DND-41 (cell line): ENCODE measurements at regions not wholly inside any gene's neighbourhood (a gene's known extent, or its start where the extent isn't known, plus 50 kb on each side); places are given as distances from the start of the nearest gene placed in this dataset.

Experiments used
- ATAC-seq: fragments of 200-7000 bp; cut with Tn5 transposase; 3 replicates; pipeline ENCODE4 v1.9.1; 2021; ENCODE audit warnings: low read depth; ENCODE audit not compliant: insufficient read depth
- DNase-seq: peaks from one replicate; pipeline ENCODE4 v3.0.0-alpha.2; 2020
- H2AFZ ChIP-seq: 2 replicates; pipeline ENCODE4 v1.6.0; 2012; ENCODE audit warnings: low read depth, low read length
- H3K27ac ChIP-seq: 2 replicates; pipeline ENCODE4 v1.5.1; 2012; ENCODE audit warnings: low read length, inconsistent platforms
- H3K27me3 ChIP-seq: fragments of 200-600 bp; sonication (generic); 2 replicates; pipeline ENCODE4 v1.6.0; 2012; ENCODE audit warnings: low read length, mild to moderate bottlenecking, inconsistent platforms; ENCODE audit not compliant: insufficient read depth, poor library complexity
- H3K36me3 ChIP-seq: 2 replicates; pipeline ENCODE4 v1.5.1; 2012; ENCODE audit warnings: low read length, inconsistent platforms; ENCODE audit not compliant: insufficient read depth
- H3K4me1 ChIP-seq: 2 replicates; pipeline ENCODE4 v1.5.1; 2012; ENCODE audit warnings: mild to moderate bottlenecking, low read length; ENCODE audit not compliant: insufficient read depth
- H3K4me2 ChIP-seq: 2 replicates; pipeline ENCODE4 v1.6.0; 2012; ENCODE audit warnings: mild to moderate bottlenecking, moderate library complexity, low read length, inconsistent platforms; ENCODE audit not compliant: insufficient read depth
- H3K4me3 ChIP-seq, 2 experiments: fragments of 200-600 bp in 1 of 2; shearing (Covaris generic) in 1 of 2; 2 replicates each; pipeline ENCODE4 v1.5.1; 2012 to 2016; ENCODE audit warnings: inconsistent platforms in 2 of 2, low read length in 2 of 2, mild to moderate bottlenecking in 2 of 2, low read depth in 1 of 2, moderate library complexity in 1 of 2
- H3K79me2 ChIP-seq: 2 replicates; pipeline ENCODE4 v1.6.0; 2012; ENCODE audit warnings: low read length, inconsistent platforms; ENCODE audit not compliant: insufficient read depth
- H3K9ac ChIP-seq: 2 replicates; pipeline ENCODE4 v1.6.0; 2012; ENCODE audit warnings: low read depth, mild to moderate bottlenecking, inconsistent platforms, low read length, moderate library complexity
- H3K9me3 ChIP-seq: 2 replicates; pipeline ENCODE4 v1.5.1; 2012; ENCODE audit warnings: low read length, moderate library complexity, mild to moderate bottlenecking, inconsistent platforms; ENCODE audit not compliant: insufficient read depth, severe bottlenecking
- H4K20me1 ChIP-seq: 2 replicates; pipeline ENCODE4 v1.6.0; 2012; ENCODE audit warnings: low read length; ENCODE audit not compliant: insufficient read depth
- CTCF ChIP-seq: IDR thresholded peaks from 2 replicates; pipeline ENCODE4 v1.5.1; 2012; ENCODE audit warnings: borderline replicate concordance, low read length, moderate library complexity, mild to moderate bottlenecking; ENCODE audit not compliant: poor library complexity, severe bottlenecking; ENCODE audit errors: extremely low read depth
- EZH2 ChIP-seq: IDR thresholded peaks from 3 replicates; pipeline ENCODE4 v1.6.1; 2012; ENCODE audit warnings: borderline replicate concordance, low read depth, mild to moderate bottlenecking, moderate library complexity, low read length, inconsistent platforms; ENCODE audit not compliant: severe bottlenecking

- no peaks in the 10 kb centered on the region for H4K20me1 ChIP-seq
- no peak overlapping the region for H3K27ac ChIP-seq
- ATAC-seq: no peak
- no peaks in the 10 kb centered on the region for H3K36me3 ChIP-seq
- TF ChIP-seq CTCF: no peak
- H2AFZ ChIP-seq: no peak overlapping the region
- H3K9me3 ChIP-seq: no peaks in the 10 kb centered on the region
- H3K4me2 ChIP-seq: no peak overlapping the region
- DNase-seq: no peak
- H3K4me3 ChIP-seq: no peak overlapping the region
- H3K9ac ChIP-seq: no peak overlapping the region
- no peaks in the 10 kb centered on the region for H3K27me3 ChIP-seq
- H3K79me2 ChIP-seq: no peaks in the 10 kb centered on the region
- H3K4me1 ChIP-seq: no peaks in the 10 kb centered on the region
Measured at GRCh38 chr17:54063639-54064038, 240.9 kb downstream of the KIF2B start.

- Histone ChIP-seq H3K4me2 (no peak overlapping the region), H2AFZ (no peak overlapping the region), H3K4me3 (no peak overlapping the region), H4K20me1 (no peaks in the 10 kb centered on the region), H3K27ac (no peak overlapping the region), H3K27me3 (no peaks in the 10 kb centered on the region), H3K36me3 (no peaks in the 10 kb centered on the region), H3K9ac (no peak overlapping the region), H3K79me2 (no peaks in the 10 kb centered on the region), H3K9me3 (no peaks in the 10 kb centered on the region), H3K4me1 (no peaks in the 10 kb centered on the region)
- TF ChIP-seq CTCF (no peak), EZH2 (no peak)
- no peak for ATAC-seq
- no peak for DNase-seq
Measured at GRCh38 chr17:54085020-54085419, 262.3 kb downstream of the KIF2B start.

- H3K9ac ChIP-seq: no peak overlapping the region
- no peaks in the 10 kb centered on the region for H3K79me2 ChIP-seq
- DNase-seq (no peak), ATAC-seq (no peak)
- no peak overlapping the region for H2AFZ ChIP-seq
- no peaks in the 10 kb centered on the region for H3K36me3 ChIP-seq
- H3K27ac ChIP-seq: no peak overlapping the region
- no peak for TF ChIP-seq EZH2
- TF ChIP-seq CTCF: no peak
- no peak overlapping the region for H3K4me3 ChIP-seq
- no peaks in the 10 kb centered on the region for H3K9me3 ChIP-seq
- H3K4me2 ChIP-seq: no peak overlapping the region
- H3K4me1 ChIP-seq: no peaks in the 10 kb centered on the region
- no peaks in the 10 kb centered on the region for H3K27me3 ChIP-seq
- H4K20me1 ChIP-seq: no peaks in the 10 kb centered on the region
Measured at GRCh38 chr17:54085934-54086333, 263.2 kb downstream of the KIF2B start.

GRCh38 chr17:54096216-54096615 lies 273.5 kb downstream of the KIF2B start:
- DNase-seq (no peak), ATAC-seq (no peak)
- Histone ChIP-seq H3K27me3 (no peaks in the 10 kb centered on the region), H2AFZ (no peak overlapping the region), H3K9ac (no peak overlapping the region), H3K36me3 (no peaks in the 10 kb centered on the region), H3K79me2 (no peaks in the 10 kb centered on the region), H3K27ac (no peak overlapping the region), H3K4me3 (no peak overlapping the region), H3K4me1 (no peaks in the 10 kb centered on the region), H3K9me3 (no peaks in the 10 kb centered on the region), H4K20me1 (no peaks in the 10 kb centered on the region), H3K4me2 (no peak overlapping the region)
- TF ChIP-seq CTCF: no peak
